Endothelial cell of umbilical vein (primary cell): ENCODE measurements at regions not wholly inside any gene's neighbourhood (a gene's known extent, or its start where the extent isn't known, plus 50 kb on each side); places are given as distances from the start of the nearest gene placed in this dataset.

Source experiments
- BruUV-seq: library from RNA; stranded (reverse); fragments of 400-500 nt; replicated peaks from 2 replicates; lab custom pipeline; 2021; lab: Mats Ljungman, UMichigan
- CTCF ChIA-PET: fragments of 300-600, 350-600 bp; sonication (Branson Sonifier 250); formaldehyde crosslinking; loops from one replicate; lab custom pipeline; 2021; ENCODE audit warnings: antibody characterized with exemption, inconsistent platforms; lab: Charles Lee
- POLR2A ChIA-PET: fragments of 300-600, 350-600 bp; sonication (Branson Sonifier 250); formaldehyde crosslinking; loops from one replicate; lab custom pipeline; 2021; ENCODE audit warnings: antibody characterized with exemption, inconsistent platforms; lab: Charles Lee
- DNase-seq: peaks from one replicate; pipeline ENCODE4 v3.0.0-alpha.2; 2011; ENCODE audit warnings: low read depth, low spot score
- FAIRE-seq: peaks from 2 replicates; lab custom pipeline; 2011; peaks lifted over from hg19 to GRCh38; lab: Jason Lieb, UNC
- H2AFZ ChIP-seq: 2 replicates; pipeline ENCODE4 v1.6.0; 2012; ENCODE audit warnings: low read depth, low read length, control low read depth, inconsistent platforms
- H3K27ac ChIP-seq: 2 replicates; pipeline ENCODE4 v1.5.1; 2011; ENCODE audit warnings: low read depth, mild to moderate bottlenecking, control low read depth, low read length, moderate library complexity; ENCODE audit not compliant: insufficient read depth
- H3K27me3 ChIP-seq, 2 experiments: 2 replicates each; pipeline versions ENCODE4 v1.6.0 to v1.6.1; 2011; ENCODE audit warnings: low read length in 2 of 2, mixed read lengths in 1 of 2; ENCODE audit not compliant: control insufficient read depth in 2 of 2, insufficient read depth in 2 of 2
- H3K36me3 ChIP-seq, 2 experiments: 2 replicates in 1 of 2; 3 replicates in 1 of 2; pipeline ENCODE4 v1.5.1; 2011; ENCODE audit warnings: low read length in 2 of 2, mild to moderate bottlenecking in 1 of 2, moderate library complexity in 1 of 2; ENCODE audit not compliant: control insufficient read depth in 2 of 2, insufficient read depth in 2 of 2; ENCODE audit errors: extremely low read depth in 1 of 2
- H3K4me1 ChIP-seq: 3 replicates; pipeline ENCODE4 v1.5.1; 2011; ENCODE audit warnings: mild to moderate bottlenecking, low read length; ENCODE audit not compliant: control insufficient read depth, insufficient read depth; ENCODE audit errors: extremely low read depth
- H3K4me2 ChIP-seq: 2 replicates; pipeline ENCODE4 v1.6.1; 2011; ENCODE audit warnings: low read length, control low read depth, mixed read lengths; ENCODE audit not compliant: insufficient read depth
- H3K4me3 ChIP-seq, 3 experiments: fragments of 200-600 bp in 1 of 3; sonication (generic), shearing (Covaris generic) in 1 of 3; replicated peaks in 1 of 3; 2 replicates each; pipeline ENCODE4 v1.5.1; 2011 to 2016; ENCODE audit warnings: control low read depth in 3 of 3, low read length in 3 of 3, mild to moderate bottlenecking in 2 of 3, inconsistent platforms in 1 of 3, low read depth in 1 of 3, moderate library complexity in 1 of 3; ENCODE audit not compliant: insufficient read depth in 1 of 3
- H3K79me2 ChIP-seq: 2 replicates; pipeline ENCODE4 v1.6.0; 2012; ENCODE audit warnings: low read length, inconsistent platforms; ENCODE audit not compliant: control insufficient read depth, insufficient read depth
- H3K9ac ChIP-seq: replicated peaks from 2 replicates; pipeline ENCODE3; 2011; ENCODE audit warnings: low read length, control low read depth; ENCODE audit not compliant: insufficient read depth; ENCODE audit errors: extremely low read depth
- H3K9me1 ChIP-seq: replicated peaks from 3 replicates; pipeline ENCODE4 v1.6.0; 2011; ENCODE audit warnings: mild to moderate bottlenecking, low read length; ENCODE audit not compliant: control insufficient read depth, insufficient read depth; ENCODE audit errors: extremely low read depth
- H3K9me3 ChIP-seq: replicated peaks from 2 replicates; pipeline ENCODE4 v1.5.1; 2012; ENCODE audit warnings: low read length, inconsistent platforms; ENCODE audit not compliant: control insufficient read depth, insufficient read depth
- H4K20me1 ChIP-seq: replicated peaks from 2 replicates; pipeline ENCODE3; 2011; ENCODE audit warnings: mild to moderate bottlenecking, low read length; ENCODE audit not compliant: control insufficient read depth, insufficient read depth; ENCODE audit errors: extremely low read depth
- EZH2 ChIP-seq: IDR thresholded peaks from 2 replicates; pipeline ENCODE4 v1.6.1; 2012; ENCODE audit warnings: borderline replicate concordance, low read depth, mild to moderate bottlenecking, moderate library complexity, low read length, inconsistent platforms; ENCODE audit not compliant: severe bottlenecking
- FOS ChIP-seq: IDR thresholded peaks from 2 replicates; pipeline ENCODE4 v1.6.1; 2011; ENCODE audit warnings: mild to moderate bottlenecking, low read length, moderate library complexity, borderline replicate concordance; ENCODE audit not compliant: insufficient read depth
- GATA2 ChIP-seq: IDR thresholded peaks from 2 replicates; pipeline ENCODE4 v1.7.0; 2011; ENCODE audit warnings: low read depth, mild to moderate bottlenecking, moderate library complexity, mixed read lengths, low read length; ENCODE audit not compliant: insufficient read length, insufficient read depth
- JUN ChIP-seq: IDR thresholded peaks from 2 replicates; pipeline ENCODE4 v1.6.1; 2011; ENCODE audit warnings: borderline replicate concordance, low read depth; ENCODE audit not compliant: insufficient read length, insufficient read depth
- MAX ChIP-seq: IDR thresholded peaks from 2 replicates; pipeline ENCODE4 v1.6.1; 2011; ENCODE audit not compliant: insufficient read depth, insufficient read length
- MYC ChIP-seq: IDR thresholded peaks from one replicate; pipeline ENCODE4 v1.6.1; 2011; ENCODE audit warnings: mild to moderate bottlenecking, low read depth, low read length
- POLR2A ChIP-seq: IDR thresholded peaks from 2 replicates; pipeline ENCODE4 v1.6.1; 2012; ENCODE audit warnings: low read depth, mild to moderate bottlenecking, control low read depth, low read length
- POLR2AphosphoS5 ChIP-seq: IDR thresholded peaks from 2 replicates; pipeline ENCODE4 v1.6.1; 2012; ENCODE audit warnings: low read depth, mild to moderate bottlenecking, control low read depth, low read length, moderate library complexity; ENCODE audit not compliant: insufficient read depth
- dilution Hi-C: fragments of 300-500 bp; cut with MboI; formaldehyde crosslinking; loops from one replicate; pipeline ENCODE4 v1.15.0; 2019; ENCODE audit warnings: low sequenced_read_pairs; ENCODE audit not compliant: extremely low pct_ligation_motif_present
- intact Hi-C: fragments of 100-400 bp; cut with micrococcal nuclease; formaldehyde crosslinking; loops from one replicate; pipeline ENCODE4 v1.10.0; 2022
- TF ChIP-seq, protein P1 (sequence below), 2 donors: IDR thresholded peaks; 1 replicate in 1 of 2; 2 replicates in 1 of 2; pipeline ENCODE4 v1.5.1; 2011; ENCODE audit warnings: low read length in 2 of 2, mild to moderate bottlenecking in 2 of 2, moderate library complexity in 2 of 2, control low read depth in 1 of 2, inconsistent platforms in 1 of 2, low read depth in 1 of 2; ENCODE audit not compliant: insufficient read depth in 1 of 2; ENCODE audit errors: extremely low read depth in 1 of 2

- H4K20me1 ChIP-seq: no peaks in the 10 kb centered on the region
Measured at GRCh38 chr4:98793658-98794057, 135.2 kb upstream of the TSPAN5 start.

More at GRCh38 chr4:98793658-98794057, 135.2 kb upstream of the TSPAN5 start:
- H3K27ac ChIP-seq: no peak overlapping the region
- H3K79me2 ChIP-seq: no peaks in the 10 kb centered on the region
- TF ChIP-seq EZH2: no peak
- TF ChIP-seq POLR2AphosphoS5: no peak
- no peak for TF ChIP-seq MYC
- TF ChIP-seq, protein P1, sequence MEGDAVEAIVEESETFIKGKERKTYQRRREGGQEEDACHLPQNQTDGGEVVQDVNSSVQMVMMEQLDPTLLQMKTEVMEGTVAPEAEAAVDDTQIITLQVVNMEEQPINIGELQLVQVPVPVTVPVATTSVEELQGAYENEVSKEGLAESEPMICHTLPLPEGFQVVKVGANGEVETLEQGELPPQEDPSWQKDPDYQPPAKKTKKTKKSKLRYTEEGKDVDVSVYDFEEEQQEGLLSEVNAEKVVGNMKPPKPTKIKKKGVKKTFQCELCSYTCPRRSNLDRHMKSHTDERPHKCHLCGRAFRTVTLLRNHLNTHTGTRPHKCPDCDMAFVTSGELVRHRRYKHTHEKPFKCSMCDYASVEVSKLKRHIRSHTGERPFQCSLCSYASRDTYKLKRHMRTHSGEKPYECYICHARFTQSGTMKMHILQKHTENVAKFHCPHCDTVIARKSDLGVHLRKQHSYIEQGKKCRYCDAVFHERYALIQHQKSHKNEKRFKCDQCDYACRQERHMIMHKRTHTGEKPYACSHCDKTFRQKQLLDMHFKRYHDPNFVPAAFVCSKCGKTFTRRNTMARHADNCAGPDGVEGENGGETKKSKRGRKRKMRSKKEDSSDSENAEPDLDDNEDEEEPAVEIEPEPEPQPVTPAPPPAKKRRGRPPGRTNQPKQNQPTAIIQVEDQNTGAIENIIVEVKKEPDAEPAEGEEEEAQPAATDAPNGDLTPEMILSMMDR (IDR thresholded peaks at IDR 0.05; ENCODE audit: extremely low read depth in 1 of 2, insufficient read depth in 1 of 2, low read depth in 1 of 2, low read length in 2 of 2): no peak
- TF ChIP-seq FOS: no peak
- TF ChIP-seq GATA2: no peak
- TF ChIP-seq MAX: no peak
- no peak for TF ChIP-seq JUN
- no peak for TF ChIP-seq POLR2A
- dilution Hi-C loops (no loop called here), intact Hi-C loops (no loop called here)
- H3K27me3 ChIP-seq: no peaks in the 10 kb centered on the region
- FAIRE-seq (no peak), DNase-seq (no peak)
- no peaks in the 10 kb centered on the region for H3K36me3 ChIP-seq
- H3K4me2 ChIP-seq: no peak overlapping the region
- H3K9me3 ChIP-seq: no peaks in the 10 kb centered on the region
- ChIA-PET CTCF (interaction anchor here (1.2 kb wide), 1 partner anchor 15 kb away, joined by 3 read pairs; no protein-coding TSS in a partner anchor), POLR2A (no interaction called here)
- no peaks in the 10 kb centered on the region for H3K4me1 ChIP-seq
- no peak overlapping the region for H3K9ac ChIP-seq
- H3K4me3 ChIP-seq: no peak overlapping the region
- H3K9me1 ChIP-seq: no peaks in the 10 kb centered on the region
- no peak overlapping the region for H2AFZ ChIP-seq
- no TSS peak for BruUV-seq
